Activated CD8-positive, alpha-beta T cell treated with anti-CD3 and anti-CD28 coated beads for 36 hours (primary cell): ENCODE measurements at regions not wholly inside any gene's neighbourhood (a gene's known extent, or its start where the extent isn't known, plus 50 kb on each side); places are given as distances from the start of the nearest gene placed in this dataset.

ENCODE experiments used
- ATAC-seq: fragments of 200-7000 bp; cut with Tn5 transposase; one replicate; pipeline ENCODE4 v1.10.0; 2021; ENCODE audit warnings: mild to moderate bottlenecking, moderate library complexity
- CTCF ChIA-PET: fragments of 350-600 bp; sonication (Branson Sonifier 250); formaldehyde crosslinking; loops from one replicate; lab custom pipeline; 2021; ENCODE audit warnings: antibody characterized with exemption; lab: Charles Lee
- POLR2A ChIA-PET: fragments of 350-600 bp; sonication (Branson Sonifier 250); formaldehyde crosslinking; loops from one replicate; lab custom pipeline; 2021; ENCODE audit warnings: antibody characterized with exemption; lab: Charles Lee
- DNase-seq: peaks from one replicate; pipeline ENCODE4 v3.0.0-alpha.2; 2020
- H3K27ac Mint-ChIP-seq: one replicate; pipeline ENCODE4 v1.8.0; 2021; ENCODE audit warnings: mild to moderate bottlenecking, mixed read lengths
- H3K27me3 Mint-ChIP-seq: one replicate; pipeline ENCODE4 v1.8.0; 2021; ENCODE audit warnings: mixed read lengths
- H3K36me3 Mint-ChIP-seq: one replicate; pipeline ENCODE4 v1.8.0; 2021; ENCODE audit warnings: low read depth, mixed read lengths
- H3K4me1 Mint-ChIP-seq: one replicate; pipeline ENCODE4 v1.8.0; 2021; ENCODE audit warnings: low read depth, mixed read lengths
- H3K4me3 Mint-ChIP-seq: one replicate; pipeline ENCODE4 v1.8.0; 2021; ENCODE audit warnings: mild to moderate bottlenecking, moderate library complexity, mixed read lengths
- H3K9me3 Mint-ChIP-seq: one replicate; pipeline ENCODE4 v1.8.0; 2021; ENCODE audit warnings: mixed read lengths
- CTCF ChIP-seq: fragments of 200-600 bp; IDR thresholded peaks from one replicate; pipeline ENCODE4 v1.8.0; 2022; ENCODE audit warnings: antibody characterized with exemption, mild to moderate bottlenecking
- intact Hi-C: fragments of 100-400 bp; cut with micrococcal nuclease; formaldehyde crosslinking; loops from one replicate; pipeline ENCODE4 v1.10.0; 2022

- intact Hi-C loops: no loop called here
- H3K27ac Mint-ChIP-seq: no peak overlapping the region
- ChIA-PET CTCF (no interaction called here), POLR2A (no interaction called here)
- no peaks in the 10 kb centered on the region for H3K4me1 Mint-ChIP-seq
- no peak overlapping the region for H3K4me3 Mint-ChIP-seq
- no peaks in the 10 kb centered on the region for H3K9me3 Mint-ChIP-seq
- no peaks in the 10 kb centered on the region for H3K36me3 Mint-ChIP-seq
- TF ChIP-seq CTCF: no peak
- ATAC-seq: no peak
- peaks cover 2% of the 10 kb centered on the region for H3K27me3 Mint-ChIP-seq
- no peak for DNase-seq
Measured at GRCh38 chr9:18393340-18394130, 80.4 kb upstream of the ADAMTSL1 start.

- ChIA-PET POLR2A (interaction anchor here (0.6 kb wide), 1 partner anchor 13 kb away, joined by 3 read pairs; no protein-coding TSS in a partner anchor), CTCF (no interaction called here)
- DNase-seq (no peak), ATAC-seq (no peak)
- intact Hi-C loops: no loop called here
- no peak for TF ChIP-seq CTCF
- Mint-ChIP-seq H3K27ac (no peak overlapping the region), H3K4me1 (no peaks in the 10 kb centered on the region), H3K4me3 (no peak overlapping the region), H3K9me3 (no peaks in the 10 kb centered on the region), H3K36me3 (no peaks in the 10 kb centered on the region), H3K27me3 (peaks cover 2% of the 10 kb centered on the region)
Measured at GRCh38 chr9:18394847-18395351, 79.1 kb upstream of the ADAMTSL1 start.

DNA sequence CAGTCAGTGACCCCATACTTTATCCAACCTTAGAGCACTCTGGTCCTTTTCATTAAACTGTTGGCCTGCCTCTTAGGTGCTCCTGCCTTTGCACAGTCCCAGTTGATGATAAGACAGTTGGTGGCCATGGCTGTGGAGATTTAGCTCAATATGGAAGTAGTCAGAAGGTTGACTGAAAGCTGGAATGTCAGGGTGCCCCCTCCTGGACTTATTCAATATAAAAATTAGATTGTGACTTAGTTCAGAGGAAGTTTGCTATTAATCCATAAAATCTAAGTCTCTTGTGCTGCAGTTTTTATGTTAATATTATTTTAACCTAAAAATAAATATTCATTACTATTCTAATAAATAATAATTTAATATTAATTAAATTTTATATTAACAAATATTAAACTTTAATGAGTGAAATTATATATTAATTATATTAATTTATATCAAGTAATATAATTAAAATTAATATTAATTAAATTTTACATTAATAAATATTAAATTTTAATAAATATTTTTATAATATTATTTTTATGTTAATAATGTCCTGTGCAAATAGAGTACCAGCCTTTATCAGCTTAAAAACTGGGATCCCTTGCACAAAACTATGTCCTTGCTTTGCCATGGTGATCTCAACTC is 77.7 kb upstream of the ADAMTSL1 start:
- Mint-ChIP-seq H3K9me3 (no peaks in the 10 kb centered on the region), H3K36me3 (no peaks in the 10 kb centered on the region)

GRCh38 chr9:18397076-18397475 is 76.9 kb upstream of the ADAMTSL1 start:
- no peak for TF ChIP-seq CTCF
- POLR2A ChIA-PET: no interaction called here
- no peaks in the 10 kb centered on the region for H3K27me3 Mint-ChIP-seq
- no peaks in the 10 kb centered on the region for H3K4me1 Mint-ChIP-seq
- DNase-seq: no peak
- CTCF ChIA-PET: no interaction called here
- no peak overlapping the region for H3K4me3 Mint-ChIP-seq
- no peaks in the 10 kb centered on the region for H3K9me3 Mint-ChIP-seq
- no peak overlapping the region for H3K27ac Mint-ChIP-seq
- intact Hi-C loops: no loop called here
- no peak for ATAC-seq
- no peaks in the 10 kb centered on the region for H3K36me3 Mint-ChIP-seq

More for the DNA sequence above, 77.7 kb upstream of the ADAMTSL1 start:
- ChIA-PET CTCF (interaction anchor here (0.8 kb wide), 1 partner anchor 585 kb away, joined by 3 read pairs; no protein-coding TSS in a partner anchor), POLR2A (no interaction called here)
- H3K4me1 Mint-ChIP-seq: no peaks in the 10 kb centered on the region
- H3K4me3 Mint-ChIP-seq: no peak overlapping the region
- no peak for ATAC-seq
- no peak for DNase-seq
- no peak overlapping the region for H3K27ac Mint-ChIP-seq
- TF ChIP-seq CTCF: peak; percentile 23
- H3K27me3 Mint-ChIP-seq: no peaks in the 10 kb centered on the region
- intact Hi-C loops: no loop called here

DNA sequence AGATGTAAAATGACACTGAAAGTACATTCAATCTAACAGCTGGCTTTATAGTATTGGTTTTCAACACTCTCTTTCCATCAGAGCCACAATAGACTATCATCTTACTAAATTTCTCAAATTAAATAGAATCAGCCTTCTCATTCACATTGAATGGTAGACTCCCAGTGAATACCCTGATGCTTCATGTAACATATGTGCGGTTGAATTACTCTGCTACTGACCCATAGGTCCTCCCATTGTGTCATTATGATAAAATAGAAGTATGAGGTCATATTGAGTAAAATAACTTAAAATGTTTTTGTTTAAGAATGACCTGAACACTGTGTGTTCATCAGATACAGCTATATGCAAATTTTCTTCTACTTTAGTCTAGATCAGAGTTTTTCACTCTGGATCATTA is 75.9 kb upstream of the ADAMTSL1 start:
- Mint-ChIP-seq H3K4me1 (no peaks in the 10 kb centered on the region), H3K27me3 (no peaks in the 10 kb centered on the region), H3K27ac (no peak overlapping the region), H3K9me3 (no peaks in the 10 kb centered on the region), H3K36me3 (no peaks in the 10 kb centered on the region), H3K4me3 (no peak overlapping the region)
- DNase-seq (no peak), ATAC-seq (no peak)
- CTCF ChIA-PET: no interaction called here
- intact Hi-C loops: no loop called here
- TF ChIP-seq CTCF: no peak
- POLR2A ChIA-PET: no interaction called here
